Mesenchymal stem cell (in vitro differentiated cells and primary cell): ENCODE measurements at regions not wholly inside any gene's neighbourhood (a gene's known extent, or its start where the extent isn't known, plus 50 kb on each side); places are given as distances from the start of the nearest gene placed in this dataset.

ENCODE experiments used
- DNase-seq: peaks from one replicate; pipeline ENCODE4 v3.0.0-alpha.2; 2013
- H2AFZ ChIP-seq: one replicate; pipeline ENCODE4 v1.6.1; 2013; ENCODE audit warnings: low read depth, mild to moderate bottlenecking, control low read depth, inconsistent platforms, low read length, moderate library complexity
- H2AK5ac ChIP-seq: 2 replicates; pipeline ENCODE4 v1.6.1; 2013; ENCODE audit warnings: low read length, moderate library complexity, mild to moderate bottlenecking, inconsistent platforms; ENCODE audit not compliant: severe bottlenecking
- H2BK120ac ChIP-seq: one replicate; pipeline ENCODE4 v1.6.1; 2013; ENCODE audit warnings: low read depth, mild to moderate bottlenecking, inconsistent platforms, low read length, moderate library complexity
- H2BK12ac ChIP-seq, 2 experiments: one replicate each; pipeline ENCODE4 v1.6.1; 2013; ENCODE audit warnings: inconsistent platforms in 2 of 2, low read length in 2 of 2, mild to moderate bottlenecking in 2 of 2, moderate library complexity in 2 of 2, control low read depth in 1 of 2
- H2BK15ac ChIP-seq: one replicate; pipeline ENCODE4 v1.6.1; 2013; ENCODE audit warnings: mild to moderate bottlenecking, low read depth, inconsistent platforms; ENCODE audit not compliant: poor library complexity, severe bottlenecking
- H2BK5ac ChIP-seq: 2 replicates; pipeline ENCODE4 v1.6.1; 2013; ENCODE audit warnings: low read depth, mild to moderate bottlenecking, low read length, control low read depth, inconsistent platforms; ENCODE audit not compliant: poor library complexity, severe bottlenecking
- H3K14ac ChIP-seq, 2 experiments: one replicate each; pipeline ENCODE4 v1.6.1; 2013; ENCODE audit warnings: inconsistent platforms in 2 of 2, low read length in 2 of 2, control low read depth in 1 of 2, mild to moderate bottlenecking in 1 of 2, moderate library complexity in 1 of 2
- H3K18ac ChIP-seq, 2 experiments: one replicate each; pipeline ENCODE4 v1.6.1; 2013; ENCODE audit warnings: inconsistent platforms in 2 of 2, low read length in 2 of 2, control low read depth in 1 of 2, low read depth in 1 of 2, mild to moderate bottlenecking in 1 of 2
- H3K23ac ChIP-seq, 2 experiments: one replicate each; pipeline ENCODE4 v1.6.1; 2013; ENCODE audit warnings: inconsistent platforms in 2 of 2, low read length in 2 of 2, mild to moderate bottlenecking in 2 of 2, moderate library complexity in 2 of 2, control low read depth in 1 of 2
- H3K27ac ChIP-seq: 2 replicates; pipeline ENCODE4 v1.5.1; 2013; ENCODE audit warnings: mild to moderate bottlenecking, moderate library complexity, low read length, control low read depth, inconsistent platforms; ENCODE audit not compliant: poor library complexity, severe bottlenecking
- H3K27me3 ChIP-seq, 2 experiments: 2 replicates each; pipeline versions ENCODE4 v1.6.1 to v1.7.0; 2013; ENCODE audit warnings: low read length in 2 of 2, mild to moderate bottlenecking in 2 of 2, moderate library complexity in 2 of 2, control low read depth in 1 of 2, inconsistent platforms in 1 of 2; ENCODE audit not compliant: control insufficient read depth in 1 of 2, insufficient read depth in 1 of 2
- H3K36me3 ChIP-seq, 2 experiments: 2 replicates each; pipeline versions ENCODE4 v1.6.1 to v1.7.0; 2013; ENCODE audit warnings: low read length in 2 of 2, control low read depth in 1 of 2, inconsistent platforms in 1 of 2, low read depth in 1 of 2, mild to moderate bottlenecking in 1 of 2; ENCODE audit not compliant: insufficient read depth in 2 of 2, control insufficient read depth in 1 of 2
- H3K4ac ChIP-seq, 2 experiments: one replicate each; pipeline ENCODE4 v1.6.1; 2013; ENCODE audit warnings: inconsistent platforms in 2 of 2, low read length in 2 of 2, mild to moderate bottlenecking in 2 of 2, moderate library complexity in 2 of 2, control low read depth in 1 of 2, low read depth in 1 of 2
- H3K4me1 ChIP-seq: 2 replicates; pipeline ENCODE4 v1.6.1; 2013; ENCODE audit warnings: low read depth, low read length, control low read depth; ENCODE audit not compliant: control insufficient read depth, insufficient read depth
- H3K4me2 ChIP-seq: 2 replicates; pipeline ENCODE4 v1.6.1; 2013; ENCODE audit warnings: low read length, mild to moderate bottlenecking, inconsistent platforms; ENCODE audit not compliant: poor library complexity, severe bottlenecking
- H3K4me3 ChIP-seq, 2 experiments: 2 replicates each; pipeline versions ENCODE4 v1.5.1 to v1.7.0; 2013; ENCODE audit warnings: low read length in 2 of 2, mild to moderate bottlenecking in 2 of 2, control low read depth in 1 of 2, low read depth in 1 of 2; ENCODE audit not compliant: insufficient read depth in 1 of 2
- H3K79me1 ChIP-seq: replicated peaks from 2 replicates; pipeline ENCODE4 v1.6.1; 2013; ENCODE audit warnings: mild to moderate bottlenecking, control low read depth, low read length, inconsistent platforms; ENCODE audit not compliant: poor library complexity, severe bottlenecking
- H3K9ac ChIP-seq: 2 replicates; pipeline ENCODE4 v1.7.0; 2013; ENCODE audit warnings: mild to moderate bottlenecking, low read length, moderate library complexity
- H3K9me3 ChIP-seq: 2 replicates; pipeline ENCODE4 v1.7.0; 2013; ENCODE audit warnings: mild to moderate bottlenecking, low read length; ENCODE audit not compliant: control insufficient read depth
- H4K8ac ChIP-seq: one replicate; pipeline ENCODE4 v1.6.1; 2013; ENCODE audit warnings: inconsistent platforms, mild to moderate bottlenecking, low read length, moderate library complexity
- H4K91ac ChIP-seq: one replicate; pipeline ENCODE4 v1.6.1; 2013; ENCODE audit warnings: mild to moderate bottlenecking, low read length, inconsistent platforms
- WGBS: methylation state at CpG from one replicate; pipeline ENCODE4 v1.1.7; 2013; ENCODE audit warnings: mixed read lengths; 5-methylcytosine and 5-hydroxymethylcytosine counted together

GRCh38 chr1:70542030-70542429 is 131.0 kb downstream of the CTH start:
- H3K23ac ChIP-seq: no peak overlapping the region

GRCh38 chr1:70542856-70543255 is 131.8 kb downstream of the CTH start:
- no peaks in the 10 kb centered on the region for H3K79me1 ChIP-seq
- no peak overlapping the region for H2BK15ac ChIP-seq
- no peak overlapping the region for H2AK5ac ChIP-seq
- WGBS: 88% methylated on average over 2 of the region's 2 CpGs
- no peak overlapping the region for H3K4me3 ChIP-seq
- H3K4me1 ChIP-seq: no peaks in the 10 kb centered on the region
- no peaks in the 10 kb centered on the region for H3K27me3 ChIP-seq
- H2AFZ ChIP-seq: no peak overlapping the region
- no peak overlapping the region for H2BK120ac ChIP-seq
- H3K23ac ChIP-seq: no peak overlapping the region
- no peak overlapping the region for H3K4me2 ChIP-seq
- H2BK12ac ChIP-seq: no peak overlapping the region
- no peak overlapping the region for H3K9ac ChIP-seq
- H4K8ac ChIP-seq: no peak overlapping the region
- no peak overlapping the region for H2BK5ac ChIP-seq
- H3K4ac ChIP-seq: no peak overlapping the region
- no peak overlapping the region for H3K18ac ChIP-seq
- H3K9me3 ChIP-seq: no peaks in the 10 kb centered on the region
- H4K91ac ChIP-seq: no peak overlapping the region
- no peak overlapping the region for H3K14ac ChIP-seq
- no peaks in the 10 kb centered on the region for H3K36me3 ChIP-seq
- no peak for DNase-seq
- H3K27ac ChIP-seq: no peak overlapping the region

More at GRCh38 chr1:70542030-70542429, 131.0 kb downstream of the CTH start:
- no peak overlapping the region for H3K4ac ChIP-seq
- no peak overlapping the region for H2BK120ac ChIP-seq
- H2AFZ ChIP-seq: no peak overlapping the region
- H3K36me3 ChIP-seq: no peaks in the 10 kb centered on the region
- no peak for DNase-seq
- H3K9ac ChIP-seq: no peak overlapping the region
- H2BK15ac ChIP-seq: no peak overlapping the region
- H4K91ac ChIP-seq: no peak overlapping the region
- no peaks in the 10 kb centered on the region for H3K9me3 ChIP-seq
- H3K27ac ChIP-seq: no peak overlapping the region
- no peak overlapping the region for H3K14ac ChIP-seq
- H2BK5ac ChIP-seq: no peak overlapping the region
- no peak overlapping the region for H3K18ac ChIP-seq
- H3K79me1 ChIP-seq: no peaks in the 10 kb centered on the region
- no peak overlapping the region for H3K4me3 ChIP-seq
- no peaks in the 10 kb centered on the region for H3K4me1 ChIP-seq
- H2AK5ac ChIP-seq: no peak overlapping the region
- H4K8ac ChIP-seq: no peak overlapping the region
- no peak overlapping the region for H2BK12ac ChIP-seq
- no peak overlapping the region for H3K4me2 ChIP-seq
- no peaks in the 10 kb centered on the region for H3K27me3 ChIP-seq

- H3K27ac ChIP-seq: no peak overlapping the region
- no peaks in the 10 kb centered on the region for H3K27me3 ChIP-seq
- H3K14ac ChIP-seq: no peak overlapping the region
- H3K4ac ChIP-seq: no peak overlapping the region
- no peak overlapping the region for H2BK120ac ChIP-seq
- H3K9me3 ChIP-seq: no peaks in the 10 kb centered on the region
- no peak overlapping the region for H2BK12ac ChIP-seq
- H3K4me2 ChIP-seq: no peak overlapping the region
- no peak overlapping the region for H4K91ac ChIP-seq
- H3K9ac ChIP-seq: no peak overlapping the region
- no peak overlapping the region for H2AK5ac ChIP-seq
- no peak overlapping the region for H4K8ac ChIP-seq
- H2AFZ ChIP-seq: no peak overlapping the region
- no peak overlapping the region for H3K18ac ChIP-seq
- no peak overlapping the region for H3K4me3 ChIP-seq
- H2BK5ac ChIP-seq: no peak overlapping the region
- WGBS: 60% methylated on average over 1 of the region's 1 CpG
- H3K23ac ChIP-seq: no peak overlapping the region
- H3K36me3 ChIP-seq: no peaks in the 10 kb centered on the region
- DNase-seq: no peak
- H3K4me1 ChIP-seq: no peaks in the 10 kb centered on the region
- H3K79me1 ChIP-seq: no peaks in the 10 kb centered on the region
- no peak overlapping the region for H2BK15ac ChIP-seq
These were observed 135.7 kb downstream of the CTH start for GRCh38 chr1:70546726-70547125.

- no peak overlapping the region for H3K4me3 ChIP-seq
- WGBS: no CpG with 5 or more reads among the region's 2 CpGs
These were observed 141.8 kb downstream of the CTH start for GRCh38 chr1:70552662-70553566.

More at GRCh38 chr1:70552662-70553566, 141.8 kb downstream of the CTH start:
- no peak for DNase-seq
- no peak overlapping the region for H3K4me2 ChIP-seq
- no peak overlapping the region for H2AK5ac ChIP-seq
- no peak overlapping the region for H3K14ac ChIP-seq
- H3K4ac ChIP-seq: no peak overlapping the region
- no peak overlapping the region for H2BK120ac ChIP-seq
- no peak overlapping the region for H4K91ac ChIP-seq
- no peak overlapping the region for H3K27ac ChIP-seq
- no peak overlapping the region for H3K9ac ChIP-seq
- H3K79me1 ChIP-seq: no peaks in the 10 kb centered on the region
- no peaks in the 10 kb centered on the region for H3K36me3 ChIP-seq
- H2BK15ac ChIP-seq: no peak overlapping the region
- H3K9me3 ChIP-seq: no peaks in the 10 kb centered on the region
- no peak overlapping the region for H2BK12ac ChIP-seq
- no peak overlapping the region for H4K8ac ChIP-seq
- no peak overlapping the region for H2AFZ ChIP-seq
- H3K4me1 ChIP-seq: no peaks in the 10 kb centered on the region
- peaks cover 4% of the 10 kb centered on the region in 2 experiments for H3K27me3 ChIP-seq
- H3K18ac ChIP-seq: no peak overlapping the region
- peak overlapping the region; percentile 31 for H2BK5ac ChIP-seq
- no peak overlapping the region for H3K23ac ChIP-seq
